HCT116 (cell line): ENCODE measurements at regions not wholly inside any gene's neighbourhood (a gene's known extent, or its start where the extent isn't known, plus 50 kb on each side); places are given as distances from the start of the nearest gene placed in this dataset.

Experiments
- ATAC-seq: fragments of 200-7000 bp; cut with Tn5 transposase; 2 replicates; pipeline ENCODE4 v1.9.1; 2020; ENCODE audit warnings: mild to moderate bottlenecking, moderate library complexity
- BruUV-seq: library from RNA; stranded (reverse); fragments of 400-500 nt; replicated peaks from 2 replicates; lab custom pipeline; 2021; lab: Mats Ljungman, UMichigan
- CTCF ChIA-PET: fragments of 300-600 bp; sonication (Branson Sonifier 250); formaldehyde crosslinking; loops from one replicate; lab custom pipeline; 2021; ENCODE audit warnings: antibody characterized with exemption; lab: Charles Lee
- POLR2A ChIA-PET: fragments of 300-600, 350-600 bp; sonication (Branson Sonifier 250); formaldehyde crosslinking; loops from one replicate; lab custom pipeline; 2021; ENCODE audit warnings: antibody characterized with exemption; lab: Charles Lee
- RAD21 ChIA-PET, 2 experiments: fragments of 300-600 bp; sonication (Branson Sonifier 250); formaldehyde crosslinking; loops; one replicate each; lab custom pipeline; 2023; ENCODE audit warnings: low total read pairs in 2 of 2; ENCODE audit not compliant: uncharacterized antibody in 2 of 2, unreplicated experiment in 2 of 2, low non-redundant PET in 1 of 2; lab: Charles Lee
- DNase-seq: peaks from one replicate; pipeline ENCODE4 v3.0.0-alpha.2; 2010; ENCODE audit warnings: low read depth, low spot score
- H2AFZ ChIP-seq: fragments of 200-600 bp; shearing (Covaris generic), sonication (generic); 2 replicates; pipeline ENCODE4 v1.6.1; 2017; ENCODE audit warnings: low read depth, mixed run types, mixed read lengths, antibody characterized with exemption, low read length; ENCODE audit not compliant: poor library complexity, severe bottlenecking
- H3K27ac ChIP-seq: 2 replicates; pipeline ENCODE4 v1.5.1; 2012; ENCODE audit warnings: low read depth, low read length
- H3K27me3 ChIP-seq: fragments of 200-600 bp; sonication (generic); 2 replicates; pipeline ENCODE4 v1.6.1; 2016; ENCODE audit warnings: mixed run types, low read length, mixed read lengths; ENCODE audit not compliant: insufficient read depth
- H3K36me3 ChIP-seq, 2 experiments: fragments of 200-500 bp in 1 of 2; fragments of 200-600 bp in 1 of 2; sonication (Bioruptor generic) in 1 of 2; sonication (generic) in 1 of 2; 2 replicates each; pipeline versions ENCODE4 v1.5.1 to v1.6.1; 2014 to 2016; ENCODE audit warnings: low read length in 2 of 2, inconsistent platforms in 1 of 2, mixed read lengths in 1 of 2, mixed run types in 1 of 2; ENCODE audit not compliant: insufficient read depth in 2 of 2, control insufficient read depth in 1 of 2
- H3K4me1 ChIP-seq, 2 experiments: fragments of 200-600 bp in 1 of 2; sonication (generic) in 1 of 2; 2 replicates each; pipeline versions ENCODE4 v1.5.1 to v1.6.1; 2012 to 2017; ENCODE audit warnings: low read length in 2 of 2, inconsistent platforms in 1 of 2, mild to moderate bottlenecking in 1 of 2, mixed read lengths in 1 of 2, mixed run types in 1 of 2, moderate library complexity in 1 of 2; ENCODE audit not compliant: insufficient read depth in 2 of 2, control insufficient read depth in 1 of 2
- H3K4me2 ChIP-seq: fragments of 200-600 bp; sonication (generic); 2 replicates; pipeline ENCODE4 v1.6.1; 2017; ENCODE audit warnings: mixed run types, low read length, mixed read lengths
- H3K4me3 ChIP-seq, 2 experiments: fragments of 200-600 bp in 1 of 2; sonication (generic) in 1 of 2; replicated peaks in 1 of 2; 2 replicates each; pipeline ENCODE4 v1.5.1; 2011 to 2016; ENCODE audit warnings: low read length in 2 of 2, control low read depth in 1 of 2, low read depth in 1 of 2, mild to moderate bottlenecking in 1 of 2, mixed read lengths in 1 of 2, mixed run types in 1 of 2
- H3K79me2 ChIP-seq: fragments of 200-600 bp; sonication (generic); 2 replicates; pipeline ENCODE4 v1.6.1; 2017; ENCODE audit warnings: mild to moderate bottlenecking, mixed run types, low read length, moderate library complexity, mixed read lengths; ENCODE audit not compliant: insufficient read depth
- H3K9ac ChIP-seq: fragments of 200-600 bp; sonication (generic); 2 replicates; pipeline ENCODE4 v1.6.1; 2016; ENCODE audit warnings: low read length, mixed read lengths
- H3K9me2 ChIP-seq: fragments of 200-600 bp; sonication (generic), shearing (Covaris generic); 2 replicates; pipeline ENCODE4 v1.6.1; 2017; ENCODE audit warnings: mixed run types, mild to moderate bottlenecking, moderate library complexity; ENCODE audit not compliant: insufficient read depth
- H3K9me3 ChIP-seq, 2 experiments: fragments of 200-500 bp in 1 of 2; fragments of 200-600 bp in 1 of 2; sonication (Bioruptor generic) in 1 of 2; sonication (generic) in 1 of 2; 2 replicates each; pipeline ENCODE4 v1.6.1; 2014 to 2017; ENCODE audit warnings: low read length in 2 of 2, mixed read lengths in 2 of 2, inconsistent platforms in 1 of 2, low read depth in 1 of 2, mild to moderate bottlenecking in 1 of 2, mixed run types in 1 of 2, moderate library complexity in 1 of 2; ENCODE audit not compliant: control insufficient read depth in 1 of 2, insufficient read depth in 1 of 2
- H4K20me1 ChIP-seq: fragments of 200-600 bp; sonication (generic), shearing (Covaris generic); 2 replicates; pipeline ENCODE4 v1.6.1; 2017; ENCODE audit warnings: mixed run types, mild to moderate bottlenecking, moderate library complexity; ENCODE audit not compliant: insufficient read depth
- CBX3 ChIP-seq: IDR thresholded peaks from 2 replicates; pipeline ENCODE4 v1.6.1; 2012; ENCODE audit warnings: low read depth
- CEBPB ChIP-seq: IDR thresholded peaks from 2 replicates; pipeline ENCODE4 v1.6.1; 2012; ENCODE audit warnings: low read depth
- EGR1 ChIP-seq: IDR thresholded peaks from 2 replicates; pipeline ENCODE4 v1.6.1; 2012; ENCODE audit warnings: low read depth
- ELF1 ChIP-seq: IDR thresholded peaks from 2 replicates; pipeline ENCODE4 v1.6.1; 2012; ENCODE audit warnings: low read depth, borderline replicate concordance
- EZH2 ChIP-seq: fragments of 200-600 bp; sonication (generic); IDR thresholded peaks from 2 replicates; pipeline ENCODE4 v1.6.1; 2017; ENCODE audit warnings: antibody characterized with exemption, mixed run types
- POLR2AphosphoS5 ChIP-seq: IDR thresholded peaks from 2 replicates; pipeline ENCODE4 v1.6.1; 2011; ENCODE audit warnings: mild to moderate bottlenecking, low read depth, low read length, moderate library complexity
- RAD21 ChIP-seq: IDR thresholded peaks from 2 replicates; pipeline ENCODE4 v1.6.1; 2012; ENCODE audit warnings: low read depth, mild to moderate bottlenecking
- SIN3A ChIP-seq: IDR thresholded peaks from 2 replicates; pipeline ENCODE4 v1.6.1; 2012; ENCODE audit warnings: low read depth
- SP1 ChIP-seq: IDR thresholded peaks from 2 replicates; pipeline ENCODE4 v1.6.1; 2012; ENCODE audit warnings: low read depth
- SRF ChIP-seq: IDR thresholded peaks from 2 replicates; pipeline ENCODE4 v1.6.1; 2012; ENCODE audit warnings: low read depth
- TCF7L2 ChIP-seq: IDR thresholded peaks from 2 replicates; pipeline ENCODE4 v1.7.0; 2011; ENCODE audit warnings: borderline replicate concordance, inconsistent platforms; ENCODE audit not compliant: insufficient read depth, insufficient read length; ENCODE audit errors: extremely low read depth
- YY1 ChIP-seq: IDR thresholded peaks from 2 replicates; pipeline ENCODE4 v1.6.1; 2011; ENCODE audit warnings: low read length, low read depth, moderate library complexity, mild to moderate bottlenecking; ENCODE audit not compliant: insufficient replicate concordance; ENCODE audit errors: extremely low read depth
- ZNF274 ChIP-seq: fragments of 200-500 bp; sonication (Bioruptor generic); IDR thresholded peaks from 2 replicates; pipeline ENCODE4 v1.6.1; 2014; ENCODE audit warnings: mild to moderate bottlenecking, low read depth, low read length, inconsistent platforms
- intact Hi-C: fragments of 100-400 bp; cut with micrococcal nuclease; formaldehyde crosslinking; loops from 2 replicates; pipeline ENCODE4 v1.10.0; 2022
- TF ChIP-seq, protein P1 (sequence below): IDR thresholded peaks from 2 replicates; pipeline ENCODE4 v1.6.1; 2012; ENCODE audit warnings: low read depth
- TF ChIP-seq, protein P2 (sequence below): IDR thresholded peaks from 2 replicates; pipeline ENCODE4 v1.6.1; 2012
- TF ChIP-seq, protein P3 (sequence below): IDR thresholded peaks from 2 replicates; pipeline ENCODE4 v1.6.1; 2012
- TF ChIP-seq, protein P4 (sequence below), 3 experiments: fragments of 200-600 bp in 1 of 3; sonication (generic) in 1 of 3; IDR thresholded peaks in 2 of 3; conservative IDR thresholded peaks in 1 of 3; 2 replicates each; pipeline ENCODE4 v1.5.1; 2012 to 2017; ENCODE audit warnings: low read depth in 2 of 3, low read length in 2 of 3, antibody characterized with exemption in 1 of 3, borderline replicate concordance in 1 of 3, control low read depth in 1 of 3, mild to moderate bottlenecking in 1 of 3, mixed read lengths in 1 of 3, mixed run types in 1 of 3, moderate library complexity in 1 of 3; ENCODE audit not compliant: insufficient read depth in 1 of 3

DNA sequence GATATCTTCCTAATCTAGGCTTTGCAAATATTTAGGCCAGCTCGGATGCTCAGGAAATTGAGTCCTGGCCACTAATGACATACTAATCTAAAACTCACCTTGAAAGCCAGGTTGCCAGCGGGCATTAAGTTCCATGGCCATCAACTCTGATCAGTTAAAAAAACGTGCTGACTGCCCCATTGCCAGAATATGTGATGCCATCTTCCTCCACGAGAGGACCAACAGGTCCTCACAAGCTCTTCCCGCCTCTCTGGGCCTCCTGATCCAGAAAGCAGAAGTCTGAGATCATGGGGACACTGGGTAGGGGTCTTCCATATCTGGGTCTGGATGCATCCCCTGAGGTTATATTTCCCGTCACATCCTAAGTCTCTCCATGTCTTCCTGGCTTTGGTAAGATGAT is 311.3 kb downstream of the TCERG1L start:
- Histone ChIP-seq H2AFZ (no peak overlapping the region), H3K9me3 (no peaks in the 10 kb centered on the region), H3K27me3 (no peaks in the 10 kb centered on the region), H3K9ac (no peak overlapping the region), H3K4me3 (no peak overlapping the region), H3K9me2 (no peaks in the 10 kb centered on the region), H3K4me1 (no peaks in the 10 kb centered on the region), H4K20me1 (no peaks in the 10 kb centered on the region), H3K36me3 (no peaks in the 10 kb centered on the region), H3K27ac (no peak overlapping the region), H3K4me2 (no peak overlapping the region), H3K79me2 (no peaks in the 10 kb centered on the region)
- ChIA-PET CTCF (no interaction called here), RAD21 (no interaction called here), POLR2A (no interaction called here)
- ATAC-seq (no peak), DNase-seq (no peak)
- TF ChIP-seq ELF1 = no peak
- intact Hi-C loops = no loop called here
- BruUV-seq = no TSS peak

DNA sequence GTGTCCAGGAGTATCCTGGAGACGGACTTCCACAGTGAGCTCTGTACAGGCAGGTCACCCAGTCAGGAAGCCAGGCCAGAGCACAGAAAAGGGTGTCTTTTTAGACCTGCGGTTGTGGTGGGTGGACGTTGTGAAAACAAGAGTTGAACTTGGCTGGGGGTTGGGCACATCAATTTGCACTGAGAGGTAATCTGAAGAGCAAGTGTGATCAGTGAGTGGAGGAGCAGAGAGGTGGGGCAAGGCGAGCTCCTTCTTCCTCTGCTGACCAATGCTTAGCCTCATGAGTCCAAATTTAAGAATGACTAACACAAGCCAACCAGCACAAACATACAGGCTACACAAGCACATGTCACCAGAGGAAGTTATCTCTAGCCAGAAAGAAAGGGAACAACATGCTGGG is 310.8 kb downstream of the TCERG1L start:
- Histone ChIP-seq H3K27ac (no peak overlapping the region), H3K4me1 (no peaks in the 10 kb centered on the region), H3K36me3 (no peaks in the 10 kb centered on the region), H2AFZ (no peak overlapping the region), H3K9ac (no peak overlapping the region), H3K9me2 (no peaks in the 10 kb centered on the region), H3K79me2 (no peaks in the 10 kb centered on the region), H4K20me1 (no peaks in the 10 kb centered on the region), H3K9me3 (no peaks in the 10 kb centered on the region), H3K4me2 (no peak overlapping the region), H3K27me3 (no peaks in the 10 kb centered on the region), H3K4me3 (no peak overlapping the region)
- intact Hi-C loops = no loop called here
- ATAC-seq = no peak
- CTCF ChIA-PET = no interaction called here
- POLR2A ChIA-PET = no interaction called here
- DNase-seq = no peak
- no TSS peak for BruUV-seq
- RAD21 ChIA-PET = no interaction called here
- TF ChIP-seq, protein P1, sequence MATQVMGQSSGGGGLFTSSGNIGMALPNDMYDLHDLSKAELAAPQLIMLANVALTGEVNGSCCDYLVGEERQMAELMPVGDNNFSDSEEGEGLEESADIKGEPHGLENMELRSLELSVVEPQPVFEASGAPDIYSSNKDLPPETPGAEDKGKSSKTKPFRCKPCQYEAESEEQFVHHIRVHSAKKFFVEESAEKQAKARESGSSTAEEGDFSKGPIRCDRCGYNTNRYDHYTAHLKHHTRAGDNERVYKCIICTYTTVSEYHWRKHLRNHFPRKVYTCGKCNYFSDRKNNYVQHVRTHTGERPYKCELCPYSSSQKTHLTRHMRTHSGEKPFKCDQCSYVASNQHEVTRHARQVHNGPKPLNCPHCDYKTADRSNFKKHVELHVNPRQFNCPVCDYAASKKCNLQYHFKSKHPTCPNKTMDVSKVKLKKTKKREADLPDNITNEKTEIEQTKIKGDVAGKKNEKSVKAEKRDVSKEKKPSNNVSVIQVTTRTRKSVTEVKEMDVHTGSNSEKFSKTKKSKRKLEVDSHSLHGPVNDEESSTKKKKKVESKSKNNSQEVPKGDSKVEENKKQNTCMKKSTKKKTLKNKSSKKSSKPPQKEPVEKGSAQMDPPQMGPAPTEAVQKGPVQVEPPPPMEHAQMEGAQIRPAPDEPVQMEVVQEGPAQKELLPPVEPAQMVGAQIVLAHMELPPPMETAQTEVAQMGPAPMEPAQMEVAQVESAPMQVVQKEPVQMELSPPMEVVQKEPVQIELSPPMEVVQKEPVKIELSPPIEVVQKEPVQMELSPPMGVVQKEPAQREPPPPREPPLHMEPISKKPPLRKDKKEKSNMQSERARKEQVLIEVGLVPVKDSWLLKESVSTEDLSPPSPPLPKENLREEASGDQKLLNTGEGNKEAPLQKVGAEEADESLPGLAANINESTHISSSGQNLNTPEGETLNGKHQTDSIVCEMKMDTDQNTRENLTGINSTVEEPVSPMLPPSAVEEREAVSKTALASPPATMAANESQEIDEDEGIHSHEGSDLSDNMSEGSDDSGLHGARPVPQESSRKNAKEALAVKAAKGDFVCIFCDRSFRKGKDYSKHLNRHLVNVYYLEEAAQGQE = no peak
- TF ChIP-seq SRF = no peak
- no peak for TF ChIP-seq POLR2AphosphoS5
- no peak for TF ChIP-seq CBX3
- TF ChIP-seq ELF1 = no peak
- no peak for TF ChIP-seq ZNF274
- no peak for TF ChIP-seq EGR1
- no peak for TF ChIP-seq SP1
- TF ChIP-seq YY1 = no peak
- TF ChIP-seq SIN3A = no peak
- TF ChIP-seq TCF7L2 = no peak
- TF ChIP-seq EZH2 = no peak
- TF ChIP-seq, protein P2, sequence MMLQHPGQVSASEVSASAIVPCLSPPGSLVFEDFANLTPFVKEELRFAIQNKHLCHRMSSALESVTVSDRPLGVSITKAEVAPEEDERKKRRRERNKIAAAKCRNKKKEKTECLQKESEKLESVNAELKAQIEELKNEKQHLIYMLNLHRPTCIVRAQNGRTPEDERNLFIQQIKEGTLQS = no peak
- TF ChIP-seq, protein P3, sequence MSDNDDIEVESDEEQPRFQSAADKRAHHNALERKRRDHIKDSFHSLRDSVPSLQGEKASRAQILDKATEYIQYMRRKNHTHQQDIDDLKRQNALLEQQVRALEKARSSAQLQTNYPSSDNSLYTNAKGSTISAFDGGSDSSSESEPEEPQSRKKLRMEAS = no peak
- TF ChIP-seq, protein P4, sequence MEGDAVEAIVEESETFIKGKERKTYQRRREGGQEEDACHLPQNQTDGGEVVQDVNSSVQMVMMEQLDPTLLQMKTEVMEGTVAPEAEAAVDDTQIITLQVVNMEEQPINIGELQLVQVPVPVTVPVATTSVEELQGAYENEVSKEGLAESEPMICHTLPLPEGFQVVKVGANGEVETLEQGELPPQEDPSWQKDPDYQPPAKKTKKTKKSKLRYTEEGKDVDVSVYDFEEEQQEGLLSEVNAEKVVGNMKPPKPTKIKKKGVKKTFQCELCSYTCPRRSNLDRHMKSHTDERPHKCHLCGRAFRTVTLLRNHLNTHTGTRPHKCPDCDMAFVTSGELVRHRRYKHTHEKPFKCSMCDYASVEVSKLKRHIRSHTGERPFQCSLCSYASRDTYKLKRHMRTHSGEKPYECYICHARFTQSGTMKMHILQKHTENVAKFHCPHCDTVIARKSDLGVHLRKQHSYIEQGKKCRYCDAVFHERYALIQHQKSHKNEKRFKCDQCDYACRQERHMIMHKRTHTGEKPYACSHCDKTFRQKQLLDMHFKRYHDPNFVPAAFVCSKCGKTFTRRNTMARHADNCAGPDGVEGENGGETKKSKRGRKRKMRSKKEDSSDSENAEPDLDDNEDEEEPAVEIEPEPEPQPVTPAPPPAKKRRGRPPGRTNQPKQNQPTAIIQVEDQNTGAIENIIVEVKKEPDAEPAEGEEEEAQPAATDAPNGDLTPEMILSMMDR (IDR thresholded peaks at IDR 0.05 in 2 of 3, conservative IDR thresholded peaks at IDR 0.05 in 1 of 3; ENCODE audit: borderline replicate concordance in 1 of 3, insufficient read depth in 1 of 3, low read depth in 2 of 3, low read length in 2 of 3) = no peak
- TF ChIP-seq CEBPB = no peak
- no peak for TF ChIP-seq RAD21
